ENCODE measurements at regions not wholly inside any gene's neighbourhood (a gene's known extent, or its start where the extent isn't known, plus 50 kb on each side); places are given as distances from the start of the nearest gene placed in this dataset.

DNA sequence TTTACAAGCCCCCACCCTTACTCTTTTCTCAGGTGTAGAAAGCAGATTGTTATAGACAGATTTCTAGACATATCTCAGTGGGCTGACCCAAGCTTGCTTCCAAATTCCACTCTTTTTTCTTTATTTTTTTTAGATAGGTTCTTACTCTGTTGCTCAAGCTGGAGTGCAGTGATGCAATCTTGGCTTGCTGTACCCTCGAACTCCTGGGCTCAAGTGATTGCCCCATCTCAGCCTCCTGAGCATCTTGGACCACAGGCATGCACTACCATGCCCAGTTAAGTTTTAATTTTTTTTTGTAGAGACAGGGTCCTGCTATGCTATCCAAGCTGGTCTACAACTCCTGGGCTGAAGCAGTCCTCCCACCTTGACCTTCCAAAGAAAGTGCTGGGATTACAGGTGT lies 53.5 kb upstream of the ADAMTS9 start:
- no peak overlapping the region for H3K27ac ChIP-seq
- TF ChIP-seq, protein P1, sequence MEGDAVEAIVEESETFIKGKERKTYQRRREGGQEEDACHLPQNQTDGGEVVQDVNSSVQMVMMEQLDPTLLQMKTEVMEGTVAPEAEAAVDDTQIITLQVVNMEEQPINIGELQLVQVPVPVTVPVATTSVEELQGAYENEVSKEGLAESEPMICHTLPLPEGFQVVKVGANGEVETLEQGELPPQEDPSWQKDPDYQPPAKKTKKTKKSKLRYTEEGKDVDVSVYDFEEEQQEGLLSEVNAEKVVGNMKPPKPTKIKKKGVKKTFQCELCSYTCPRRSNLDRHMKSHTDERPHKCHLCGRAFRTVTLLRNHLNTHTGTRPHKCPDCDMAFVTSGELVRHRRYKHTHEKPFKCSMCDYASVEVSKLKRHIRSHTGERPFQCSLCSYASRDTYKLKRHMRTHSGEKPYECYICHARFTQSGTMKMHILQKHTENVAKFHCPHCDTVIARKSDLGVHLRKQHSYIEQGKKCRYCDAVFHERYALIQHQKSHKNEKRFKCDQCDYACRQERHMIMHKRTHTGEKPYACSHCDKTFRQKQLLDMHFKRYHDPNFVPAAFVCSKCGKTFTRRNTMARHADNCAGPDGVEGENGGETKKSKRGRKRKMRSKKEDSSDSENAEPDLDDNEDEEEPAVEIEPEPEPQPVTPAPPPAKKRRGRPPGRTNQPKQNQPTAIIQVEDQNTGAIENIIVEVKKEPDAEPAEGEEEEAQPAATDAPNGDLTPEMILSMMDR (IDR thresholded peaks at IDR 0.05), result no peak
- TF ChIP-seq ZFX (IDR thresholded peaks at IDR 0.05; ENCODE audit: borderline replicate concordance), result no peak

GRCh38 chr3:64739971-64740631 lies 52.3 kb upstream of the ADAMTS9 start:
- TF ChIP-seq ZFX (IDR thresholded peaks at IDR 0.05; ENCODE audit: borderline replicate concordance), result no peak
- TF ChIP-seq, protein P1 (IDR thresholded peaks at IDR 0.05), result no peak
- H3K27ac ChIP-seq, result no peak overlapping the region
